ENCODE measurements at regions not wholly inside any gene's neighbourhood (a gene's known extent, or its start where the extent isn't known, plus 50 kb on each side); places are given as distances from the start of the nearest gene placed in this dataset.
A peak's percentile ranks its signal among the peaks of the same experiment; 100 is the strongest.
"Not testable (repeated sequence)": the region's sequence is repeated elsewhere in the genome, so short reads cannot be mapped to it uniquely, and the experiment has no call there.

- no peak for DNase-seq (ENCODE audit: low spot score)
- Mint-ChIP-seq H3K27ac (ENCODE audit: unreplicated experiment) (no peak overlapping the region), H3K27me3 (ENCODE audit: low read depth) (peaks cover 3% of the 10 kb centered on the region), H3K4me1 (ENCODE audit: low read depth) (no peaks in the 10 kb centered on the region), H3K4me3 (ENCODE audit: unreplicated experiment) (no peak overlapping the region), H3K36me3 (ENCODE audit: low read depth) (no peaks in the 10 kb centered on the region), H3K9me3 (ENCODE audit: low read depth) (peaks cover 6% of the 10 kb centered on the region)
- no peak for TF ChIP-seq CTCF (IDR thresholded peaks at IDR 0.05)
These were observed 195.4 kb downstream of the ANKRD60 start for GRCh38 chr20:58033026-58033536.

- H3K9me3 Mint-ChIP-seq (ENCODE audit: low read depth) = peaks cover 6% of the 10 kb centered on the region
- H3K27ac Mint-ChIP-seq (ENCODE audit: unreplicated experiment) = no peak overlapping the region
- H3K36me3 Mint-ChIP-seq (ENCODE audit: low read depth) = no peaks in the 10 kb centered on the region
- no peak for DNase-seq (ENCODE audit: low spot score)
- H3K4me3 Mint-ChIP-seq (ENCODE audit: unreplicated experiment) = no peak overlapping the region
- no peak for TF ChIP-seq CTCF (IDR thresholded peaks at IDR 0.05)
- no peaks in the 10 kb centered on the region for H3K4me1 Mint-ChIP-seq (ENCODE audit: low read depth)
- H3K27me3 Mint-ChIP-seq (ENCODE audit: low read depth) = peaks cover 3% of the 10 kb centered on the region
These were observed 195.9 kb downstream of the ANKRD60 start for GRCh38 chr20:58032599-58032998.

GRCh38 chr20:58031350-58031749 is 197.1 kb downstream of the ANKRD60 start:
- H3K4me3 Mint-ChIP-seq (ENCODE audit: unreplicated experiment); H3K27me3 Mint-ChIP-seq (ENCODE audit: low read depth); H3K4me1 Mint-ChIP-seq (ENCODE audit: low read depth); H3K27ac Mint-ChIP-seq (ENCODE audit: unreplicated experiment); H3K36me3 Mint-ChIP-seq (ENCODE audit: low read depth); H3K9me3 Mint-ChIP-seq (ENCODE audit: low read depth); DNase-seq (ENCODE audit: low spot score): not testable (repeated sequence)

GRCh38 chr20:58028123-58028522 is 200.3 kb downstream of the ANKRD60 start:
- no peaks in the 10 kb centered on the region for H3K9me3 Mint-ChIP-seq (ENCODE audit: low read depth)
- H3K27ac Mint-ChIP-seq (ENCODE audit: unreplicated experiment) = no peak overlapping the region
- peak; percentile 42 for TF ChIP-seq CTCF (IDR thresholded peaks at IDR 0.05)

GRCh38 chr20:58026361-58026760 is 202.1 kb downstream of the ANKRD60 start:
- Mint-ChIP-seq H3K27ac (ENCODE audit: unreplicated experiment) (no peak overlapping the region), H3K4me1 (ENCODE audit: low read depth) (peaks cover 14% of the 10 kb centered on the region)

More at GRCh38 chr20:58028123-58028522, 200.3 kb downstream of the ANKRD60 start:
- Mint-ChIP-seq H3K27me3 (ENCODE audit: low read depth) (peaks cover 3% of the 10 kb centered on the region), H3K36me3 (ENCODE audit: low read depth) (no peaks in the 10 kb centered on the region), H3K4me3 (ENCODE audit: unreplicated experiment) (no peak overlapping the region), H3K4me1 (ENCODE audit: low read depth) (peaks cover 11% of the 10 kb centered on the region)
- DNase-seq (ENCODE audit: low spot score) = no peak

More at GRCh38 chr20:58026361-58026760, 202.1 kb downstream of the ANKRD60 start:
- DNase-seq (ENCODE audit: low spot score) = no peak
- no peak for TF ChIP-seq CTCF (IDR thresholded peaks at IDR 0.05)
- peaks cover 3% of the 10 kb centered on the region for H3K27me3 Mint-ChIP-seq (ENCODE audit: low read depth)
- no peaks in the 10 kb centered on the region for H3K9me3 Mint-ChIP-seq (ENCODE audit: low read depth)
- no peak overlapping the region for H3K4me3 Mint-ChIP-seq (ENCODE audit: unreplicated experiment)
- no peaks in the 10 kb centered on the region for H3K36me3 Mint-ChIP-seq (ENCODE audit: low read depth)

All from chondrocyte (in vitro differentiated cells).